GM21576 (cell line): ENCODE measurements at regions not wholly inside any gene's neighbourhood (a gene's known extent, or its start where the extent isn't known, plus 50 kb on each side); places are given as distances from the start of the nearest gene placed in this dataset.

Experiments used
- ATAC-seq: cut with Tn5 transposase; IDR thresholded peaks from one replicate; pipeline ENCODE4 v1.9.1; 2021; ENCODE audit warnings: mild to moderate bottlenecking, moderate library complexity; ENCODE audit not compliant: unreplicated experiment

DNA sequence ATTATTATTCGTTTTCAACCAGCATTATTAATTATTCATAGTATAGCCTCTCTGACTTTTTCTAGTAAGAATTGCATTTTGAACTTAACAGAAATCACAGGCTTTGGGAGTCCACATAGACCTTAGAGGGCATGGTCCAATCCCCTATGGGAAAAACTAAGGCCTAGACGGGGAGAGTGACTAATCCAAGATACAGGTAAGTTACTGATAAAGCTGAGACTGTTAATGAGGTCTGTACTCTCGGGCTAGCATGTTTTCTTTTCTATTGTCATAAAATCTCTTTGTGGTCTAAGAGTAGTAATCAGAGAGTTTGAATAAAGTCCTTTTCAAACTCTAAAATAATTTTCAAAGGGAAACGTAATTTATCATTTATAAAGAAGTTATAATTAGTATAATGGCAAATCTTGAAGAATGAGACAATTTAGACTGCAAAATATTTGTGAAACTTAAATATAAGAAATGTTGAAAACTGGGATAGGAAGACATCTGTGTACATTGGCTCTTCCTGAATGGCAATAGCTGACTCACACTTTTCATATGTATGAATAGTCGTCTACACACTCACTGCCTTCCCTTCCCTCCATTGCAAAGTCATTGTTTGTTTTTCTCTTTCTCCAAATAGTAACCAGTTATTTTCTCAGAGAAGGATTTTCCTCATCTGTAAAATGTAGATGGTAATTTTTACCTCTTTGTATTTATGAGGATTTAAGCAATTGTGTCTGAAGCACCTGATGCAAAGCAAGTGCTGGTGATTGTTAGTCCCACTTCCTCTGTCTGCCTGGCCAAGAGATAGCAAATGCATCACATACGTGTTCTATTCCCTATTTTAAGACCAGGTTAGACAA lies 207.9 kb upstream of the CD180 start:
- no peak for ATAC-seq

DNA sequence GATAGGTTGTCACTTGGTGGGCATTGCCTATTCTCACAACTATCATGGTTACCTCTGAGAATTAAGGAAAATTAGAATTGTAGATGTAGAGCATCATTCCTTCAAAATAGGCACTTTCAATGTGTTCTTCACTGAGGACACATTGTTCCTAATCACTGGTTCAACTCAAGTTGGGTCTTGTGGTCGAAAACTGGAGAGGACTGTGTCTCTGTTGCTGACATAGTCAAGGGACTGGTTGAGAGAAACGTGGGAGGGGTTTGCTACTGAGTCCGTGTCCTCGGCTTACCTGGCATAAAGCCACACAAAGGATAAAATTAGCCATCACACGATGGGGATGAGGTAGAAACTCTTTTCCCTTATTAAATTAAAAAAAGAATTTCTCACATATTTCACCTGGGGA lies 205.9 kb upstream of the CD180 start:
- ATAC-seq = no peak

DNA sequence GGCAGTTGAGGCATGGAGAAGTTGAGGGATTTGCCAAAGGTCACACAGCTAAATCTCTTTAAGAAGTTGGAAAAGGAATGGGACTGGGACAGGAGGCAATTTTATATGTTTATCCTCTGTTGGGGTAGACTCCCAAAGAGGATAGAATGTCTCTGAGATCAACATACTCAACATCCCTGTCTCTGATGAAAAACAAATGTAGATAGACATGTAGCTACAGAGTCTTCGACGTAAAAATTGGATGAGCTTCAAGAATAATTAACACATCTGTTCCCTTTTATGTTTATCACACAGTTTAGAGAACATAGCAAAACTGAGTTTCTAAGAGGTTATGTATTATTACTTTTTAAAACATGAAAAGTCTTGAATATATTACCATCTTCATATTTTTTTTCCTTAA lies 204.6 kb upstream of the CD180 start:
- ATAC-seq = no peak

DNA sequence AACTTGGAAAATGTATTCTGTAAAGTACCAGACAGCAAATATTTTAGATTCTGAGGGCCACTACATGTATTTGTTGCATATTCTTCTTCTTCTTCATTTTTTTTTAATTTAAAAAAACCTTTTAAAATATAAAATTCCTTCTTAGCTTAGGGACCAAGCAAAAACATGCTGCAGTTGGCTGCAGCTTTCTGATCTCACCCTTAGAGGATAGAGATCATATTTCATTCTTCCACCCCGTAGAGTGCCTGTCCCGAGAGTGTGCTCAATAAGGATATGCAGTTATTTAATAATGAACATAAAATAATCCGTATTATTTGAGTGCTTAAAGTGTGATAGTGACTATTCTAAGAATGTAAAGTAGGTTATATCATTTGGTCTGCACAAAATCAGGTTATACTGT lies 204.2 kb upstream of the CD180 start:
- no peak for ATAC-seq

DNA sequence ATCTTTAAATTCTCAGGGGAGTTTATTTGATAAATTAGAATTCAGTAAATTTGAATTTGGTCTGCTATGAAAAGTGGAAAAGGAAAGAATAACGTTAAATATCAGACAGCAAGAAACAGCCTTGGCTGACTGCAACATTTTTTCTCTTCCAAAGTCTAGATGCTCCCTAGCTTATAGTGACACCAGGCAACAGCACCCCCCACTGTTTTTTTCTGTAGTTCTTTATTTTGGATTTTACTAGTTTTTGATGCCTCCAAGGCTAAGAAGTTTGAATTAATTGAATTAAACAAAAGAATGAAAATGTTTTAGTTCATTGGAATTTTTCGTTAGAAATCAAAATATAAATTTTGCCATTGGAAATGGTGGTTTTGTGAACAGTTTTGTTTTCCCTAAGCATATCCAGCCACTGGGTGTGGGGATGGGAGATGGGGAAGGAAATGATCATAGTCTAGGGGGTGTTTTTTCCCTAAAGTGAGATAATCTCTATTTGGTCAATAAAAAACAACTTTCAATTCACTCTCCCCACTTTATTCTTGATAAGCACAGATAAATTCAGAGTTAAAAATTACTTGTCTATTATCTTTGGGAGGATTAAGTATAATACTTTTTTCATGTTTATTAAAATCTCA lies 199.3 kb upstream of the CD180 start:
- ATAC-seq = no peak

DNA sequence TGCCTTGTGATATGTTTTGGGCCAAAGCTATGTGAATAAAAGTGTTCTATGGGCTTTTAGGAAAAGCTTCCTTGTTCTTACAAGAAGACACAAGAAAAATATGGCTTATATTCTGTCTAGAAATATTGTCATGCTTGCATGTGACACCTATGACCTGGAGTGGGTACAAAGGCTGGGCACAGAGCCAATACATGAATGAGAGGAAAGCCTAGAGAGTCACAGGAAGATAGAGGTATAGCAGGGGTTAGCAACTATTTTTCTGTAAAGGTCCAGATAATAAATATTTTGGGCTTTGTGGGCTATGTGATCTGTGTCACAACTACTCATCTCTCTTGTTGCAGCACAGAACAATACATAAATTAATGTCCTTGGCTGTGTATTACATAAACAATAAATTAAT lies 196.6 kb upstream of the CD180 start:
- no peak for ATAC-seq

DNA sequence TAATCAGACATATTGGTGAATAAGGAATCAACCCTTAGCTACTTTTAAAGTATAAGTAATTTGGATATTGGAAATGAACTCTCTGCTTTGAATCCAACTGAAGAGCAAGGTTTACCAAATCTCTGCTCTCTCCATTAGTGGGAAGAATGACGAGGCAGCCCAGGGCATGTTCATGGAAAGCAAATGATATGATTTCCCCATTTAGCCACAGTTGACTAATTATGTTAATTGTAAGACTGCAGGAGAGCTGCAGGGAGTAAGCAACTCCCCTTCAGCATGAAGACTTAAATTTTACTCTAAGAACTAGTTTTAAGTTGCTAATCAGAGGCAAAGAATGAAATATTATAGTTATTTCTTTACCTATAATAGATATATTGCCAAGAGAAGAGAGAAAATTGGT lies 194.3 kb upstream of the CD180 start:
- ATAC-seq = no peak

DNA sequence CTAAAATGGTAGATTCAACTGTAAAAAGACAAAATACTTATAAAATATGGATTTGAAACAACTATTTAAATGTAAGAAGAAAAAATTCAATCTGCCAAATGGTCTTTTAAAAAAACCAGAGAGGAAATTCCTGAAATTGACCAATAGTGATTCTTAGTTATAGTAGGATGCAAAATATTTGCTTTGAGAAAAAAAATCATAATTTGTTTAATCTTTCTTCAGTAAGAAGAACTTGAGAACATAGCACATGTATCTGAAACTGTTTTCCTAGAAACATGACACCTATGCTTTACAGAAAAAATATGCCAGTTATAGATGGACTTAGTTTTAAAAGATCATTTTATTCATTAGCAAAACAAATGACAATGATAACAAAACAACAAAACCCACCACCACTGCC lies 186.9 kb upstream of the CD180 start:
- no peak for ATAC-seq

DNA sequence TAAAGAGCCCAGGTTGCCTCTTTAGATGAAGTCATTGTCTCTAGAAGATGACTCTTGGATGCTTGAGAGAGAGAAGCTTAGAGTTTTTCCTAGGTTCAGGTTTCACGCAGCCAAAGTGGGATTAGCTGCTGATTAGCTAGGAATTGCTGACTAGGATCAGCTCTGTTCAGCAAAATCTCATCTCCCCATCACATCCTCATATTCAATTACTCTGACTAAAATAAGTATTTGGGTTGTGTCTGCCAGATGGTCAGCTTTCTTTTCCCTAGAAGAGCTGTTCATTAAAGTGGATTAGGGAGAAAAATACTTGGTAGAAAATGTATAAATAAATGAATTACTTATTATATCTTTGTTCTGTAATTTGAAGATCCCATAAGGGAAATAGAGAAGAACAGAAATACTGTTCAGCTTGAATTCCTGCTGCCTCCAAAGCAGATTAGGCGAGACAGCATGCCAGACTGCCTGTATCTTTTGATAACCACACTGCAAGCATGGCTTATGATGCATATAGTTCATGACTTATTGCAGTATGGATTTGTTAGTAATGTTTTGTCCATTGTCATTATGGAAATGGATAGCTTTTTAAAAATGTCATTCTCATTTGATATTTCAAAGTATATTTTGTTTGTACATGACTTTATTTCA lies 184.8 kb upstream of the CD180 start:
- ATAC-seq = no peak

DNA sequence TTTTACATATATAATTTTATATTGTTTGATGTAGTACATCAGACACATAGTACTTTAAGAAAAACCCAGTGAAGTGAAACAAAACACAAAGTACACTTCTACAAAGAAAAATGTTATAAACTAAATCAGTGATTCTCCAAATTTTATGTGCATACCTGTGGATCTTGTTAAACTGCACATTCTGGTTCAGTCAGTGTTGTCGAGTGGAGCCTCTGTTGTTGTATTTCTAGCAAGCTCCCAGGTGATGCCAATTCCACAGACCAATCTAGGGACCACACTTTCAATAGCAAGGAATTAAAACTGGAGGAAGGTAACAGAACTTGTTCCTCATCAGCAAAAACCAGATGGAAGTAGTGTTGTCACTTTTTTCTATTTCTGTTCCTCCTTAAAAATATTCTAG lies 183.8 kb upstream of the CD180 start:
- no peak for ATAC-seq

DNA sequence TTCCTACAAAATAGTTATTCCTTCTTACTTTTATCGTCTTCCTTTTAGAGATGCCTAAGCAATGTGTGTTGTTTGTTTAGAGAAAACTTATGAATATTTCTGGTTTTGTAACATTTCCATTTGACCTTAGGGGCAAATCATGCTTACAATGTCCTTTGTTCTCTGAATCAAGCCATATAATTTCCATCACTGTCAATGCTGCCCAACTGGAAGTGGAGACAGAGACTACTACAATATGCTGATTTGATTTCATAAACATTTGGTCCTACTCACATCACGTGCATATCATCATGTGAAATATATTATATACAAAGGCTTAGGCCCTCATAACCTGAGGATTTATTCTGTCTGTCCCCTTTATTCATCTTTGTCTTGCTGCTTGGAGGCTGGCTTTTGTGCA lies 183.2 kb upstream of the CD180 start:
- no peak for ATAC-seq

DNA sequence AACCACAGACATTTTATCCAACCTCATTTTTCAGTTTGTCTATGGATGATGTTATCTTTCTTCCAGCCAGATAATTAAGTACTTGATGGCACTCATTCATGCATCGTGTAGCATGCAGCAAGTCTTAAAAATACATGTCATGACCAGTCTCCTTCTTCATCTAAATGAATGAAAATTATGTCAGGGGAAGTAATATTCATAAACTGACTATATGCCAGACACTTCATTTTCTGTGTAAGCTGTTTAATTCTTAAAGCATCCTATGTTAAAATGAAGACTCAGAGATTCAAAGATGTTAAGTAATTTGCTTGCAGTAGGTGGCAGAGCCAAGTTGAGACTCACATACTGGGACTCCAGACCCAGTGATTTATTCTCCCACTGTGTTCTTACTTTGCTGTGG lies 181.7 kb upstream of the CD180 start:
- no peak for ATAC-seq

DNA sequence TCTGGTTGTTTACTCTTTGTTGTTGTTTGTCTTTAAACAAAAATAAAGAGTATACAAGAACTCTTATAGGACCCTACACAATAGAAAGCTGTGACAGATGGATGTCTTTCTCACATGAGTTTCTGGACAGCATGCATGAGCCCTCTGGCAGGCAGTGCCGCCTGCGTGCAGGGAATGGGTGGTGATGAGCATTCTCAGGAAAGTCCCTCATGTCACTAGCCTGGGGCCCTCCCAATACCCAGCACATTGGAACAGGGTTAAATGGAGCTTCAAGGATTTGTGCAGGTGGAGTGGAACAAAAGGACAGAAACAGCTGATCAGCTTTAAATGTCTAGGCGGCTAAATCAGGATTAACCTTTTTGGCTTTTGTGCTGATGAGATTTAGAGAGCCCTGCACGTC lies 181.0 kb upstream of the CD180 start:
- no peak for ATAC-seq

DNA sequence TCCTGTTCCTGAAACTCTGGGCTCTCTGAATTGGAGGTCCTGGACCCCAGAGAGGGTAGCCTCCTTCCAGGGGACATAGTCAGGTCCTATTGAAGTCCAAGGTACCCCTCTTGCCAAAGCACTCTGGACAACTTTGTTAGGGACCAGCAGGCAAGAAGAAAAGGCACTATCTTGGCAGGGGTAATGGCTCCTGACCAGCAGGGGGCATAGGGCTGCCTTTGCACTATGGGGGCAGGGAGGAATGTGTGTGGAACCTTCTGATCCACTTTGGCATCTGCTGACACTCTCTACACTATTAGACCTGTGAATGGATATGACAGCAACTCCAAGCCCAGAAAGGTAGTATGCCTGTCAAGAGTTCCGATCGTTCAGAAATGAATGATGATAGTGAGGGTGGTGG lies 179.0 kb upstream of the CD180 start:
- ATAC-seq = no peak

DNA sequence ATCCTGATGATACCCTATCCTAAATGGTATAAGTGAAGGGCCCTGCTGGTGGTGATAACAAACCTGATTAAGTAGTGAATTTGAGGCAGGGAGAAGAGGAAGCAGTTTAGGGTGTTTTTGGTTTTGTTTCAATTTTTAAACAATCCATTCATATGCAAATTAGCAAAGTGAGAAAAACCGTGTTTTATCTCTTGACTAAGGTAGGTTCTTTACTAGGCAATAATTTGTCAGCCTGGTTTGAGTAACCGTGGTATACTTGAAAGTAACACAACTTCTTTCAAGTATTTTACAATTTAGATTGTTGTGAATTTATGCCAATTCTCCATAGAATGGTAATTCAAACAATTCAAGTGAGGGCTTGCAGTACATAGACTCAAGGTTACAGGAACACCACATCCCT lies 177.8 kb upstream of the CD180 start:
- ATAC-seq = no peak

DNA sequence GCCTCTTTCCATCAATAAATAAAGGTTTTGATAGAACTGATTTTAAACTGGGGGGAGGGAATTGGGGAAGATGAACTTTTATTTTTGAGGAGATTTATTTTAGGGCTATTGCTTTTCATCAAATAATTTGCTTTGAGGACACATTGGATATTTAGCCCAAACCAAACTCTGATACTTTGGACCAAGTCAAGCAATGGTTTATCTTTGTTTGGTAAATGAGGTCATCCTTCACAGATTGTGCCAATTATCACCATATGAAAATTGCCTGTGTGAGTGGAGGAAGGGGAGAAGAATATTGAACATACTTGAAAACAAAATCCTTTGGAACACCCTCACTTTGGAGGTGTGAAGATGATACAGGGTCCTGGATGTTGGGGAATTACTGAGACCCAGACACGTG lies 176.9 kb upstream of the CD180 start:
- no peak for ATAC-seq

DNA sequence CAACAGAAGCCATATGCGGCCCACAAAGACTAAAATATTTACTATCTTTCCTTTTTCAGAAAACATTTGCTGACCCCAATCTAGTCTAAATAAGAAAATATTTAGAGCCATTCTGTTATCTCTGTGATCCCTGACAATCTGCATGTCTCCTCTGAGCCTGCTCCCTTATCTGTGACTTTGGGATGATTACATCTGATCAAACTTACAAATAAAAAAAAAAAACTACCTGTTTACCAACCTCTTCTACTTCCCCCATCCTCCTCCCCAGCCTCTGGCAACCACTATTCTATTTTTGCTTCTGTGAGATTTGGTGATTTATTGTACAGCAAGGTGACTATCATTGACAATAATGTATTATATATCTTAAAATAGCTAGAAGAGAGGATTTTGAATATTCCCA lies 176.3 kb upstream of the CD180 start:
- no peak for ATAC-seq

DNA sequence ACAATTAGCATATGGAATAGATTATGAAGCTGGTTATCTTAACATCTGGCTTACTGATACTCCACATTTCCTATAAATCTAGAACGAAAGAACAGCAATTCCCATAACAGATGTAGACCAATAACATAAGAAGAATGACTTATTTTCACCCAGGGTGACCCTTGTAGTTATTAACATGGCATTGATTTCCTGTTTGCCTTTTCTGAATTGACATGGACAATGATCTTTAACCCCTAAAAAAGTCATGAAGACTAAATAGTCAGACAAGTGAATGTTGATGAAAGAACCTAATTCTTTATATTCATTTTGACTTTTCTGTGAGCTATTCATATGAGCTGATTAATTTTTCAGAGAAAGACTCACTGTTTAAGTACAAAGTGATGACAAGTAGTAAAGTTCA lies 175.3 kb upstream of the CD180 start:
- no peak for ATAC-seq

DNA sequence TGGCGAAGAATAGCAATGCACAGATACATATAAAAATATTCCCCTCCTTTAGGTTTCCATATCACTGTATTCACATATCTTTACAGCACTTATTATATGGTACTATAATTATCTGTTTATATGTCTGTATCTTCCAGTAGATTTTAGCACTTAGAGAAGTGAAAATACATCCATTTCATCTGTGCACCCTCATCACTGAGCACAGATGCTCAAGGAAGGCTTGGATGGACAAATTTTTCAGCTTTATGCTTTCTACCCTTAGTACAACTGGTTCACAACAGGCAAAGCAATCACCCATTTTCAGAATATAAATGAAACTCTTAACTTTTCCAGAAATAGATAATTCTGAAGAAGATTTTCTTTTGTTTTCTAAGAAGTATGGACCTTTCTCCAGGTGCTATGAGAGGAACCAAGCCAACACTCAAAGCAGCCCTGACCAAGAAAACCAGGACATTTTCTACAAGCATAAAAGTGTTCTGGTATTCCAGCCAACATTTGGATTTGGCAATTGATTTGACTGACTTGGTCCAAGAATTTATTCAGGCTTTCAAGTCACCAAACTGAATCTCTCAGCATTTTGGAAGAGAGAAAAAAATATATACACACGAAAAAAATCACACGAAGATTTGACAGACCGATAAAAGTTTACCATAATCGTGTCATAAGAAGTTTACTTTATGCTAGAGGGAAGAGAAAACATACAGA lies 170.2 kb upstream of the CD180 start:
- no peak for ATAC-seq

DNA sequence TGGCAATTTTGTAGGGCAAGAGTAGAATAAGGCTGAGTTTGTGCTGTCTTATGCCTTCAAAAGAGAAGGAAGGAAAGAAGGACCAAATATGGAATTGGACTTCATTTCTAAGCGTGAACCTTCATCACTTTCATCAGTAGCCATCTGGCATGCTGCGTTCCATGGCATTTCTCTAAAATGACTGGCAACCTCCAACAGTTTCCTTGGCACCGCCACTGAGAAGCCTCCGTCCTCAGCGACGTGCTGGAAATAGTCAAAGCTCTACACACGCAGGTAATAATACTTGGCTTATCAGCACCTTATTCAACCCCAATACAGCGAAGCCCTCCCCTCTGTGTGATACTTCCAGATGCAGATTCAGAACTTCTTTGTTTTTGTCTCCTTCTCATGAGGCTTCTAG lies 169.7 kb upstream of the CD180 start:
- ATAC-seq = no peak

DNA sequence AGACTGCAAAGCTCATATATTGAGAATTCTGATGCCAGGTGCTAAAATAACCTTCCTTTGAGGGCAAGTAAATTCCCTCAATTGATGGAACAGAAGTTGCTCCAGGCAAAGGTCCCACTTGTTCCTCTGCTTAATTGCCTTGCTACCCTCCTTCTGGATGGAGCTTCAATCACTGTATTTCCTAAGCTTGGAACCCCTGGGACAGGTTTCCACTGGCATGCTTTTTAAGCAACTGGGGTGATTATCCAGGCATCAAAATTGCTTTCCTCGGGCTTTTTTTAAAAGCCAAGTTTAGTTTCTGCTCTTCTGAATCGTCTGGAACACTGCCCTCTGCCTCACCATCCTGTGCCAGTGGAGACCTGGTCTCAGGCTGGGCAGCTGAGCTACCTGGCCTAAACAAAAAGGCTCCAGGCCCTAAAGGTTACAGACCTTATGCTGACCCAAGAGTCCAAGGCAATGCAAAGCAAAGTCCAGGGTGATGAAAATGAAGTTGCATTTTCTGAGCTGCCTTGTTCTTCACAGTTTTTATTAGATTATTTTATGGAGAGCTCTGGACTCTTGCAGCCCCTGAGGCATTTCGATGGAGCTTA lies 167.9 kb upstream of the CD180 start:
- ATAC-seq = no peak
